GM23338 (cell line): ENCODE measurements at regions not wholly inside any gene's neighbourhood (a gene's known extent, or its start where the extent isn't known, plus 50 kb on each side); places are given as distances from the start of the nearest gene placed in this dataset.
"Not testable (repeated sequence)": the region's sequence is repeated elsewhere in the genome, so short reads cannot be mapped to it uniquely, and the experiment has no call there.

Source experiments
- ATAC-seq: fragments of 200-7000 bp; cut with Tn5 transposase; 3 replicates; pipeline ENCODE4 v1.9.1; 2020
- DNase-seq: peaks from one replicate; pipeline ENCODE4 v3.0.0-alpha.2; 2015; ENCODE audit warnings: low spot score
- H2AFZ ChIP-seq: fragments of 200-600 bp; sonication (generic); 2 replicates; pipeline ENCODE4 v1.8.0; 2016; ENCODE audit warnings: antibody characterized with exemption, mild to moderate bottlenecking, moderate library complexity
- H3F3A ChIP-seq: fragments of 200-600 bp; sonication (generic); replicated peaks from 2 replicates; pipeline ENCODE4 v1.8.0; 2017; ENCODE audit warnings: antibody characterized with exemption, mixed run types, low read depth
- H3K27ac ChIP-seq: fragments of 200-600 bp; sonication (generic); 2 replicates; pipeline ENCODE4 v1.6.1; 2016; ENCODE audit warnings: low read depth
- H3K27me3 ChIP-seq: fragments of 200-600 bp; sonication (generic); 2 replicates; pipeline ENCODE4 v1.8.0; 2016; ENCODE audit warnings: mild to moderate bottlenecking, mixed run types, moderate library complexity; ENCODE audit not compliant: insufficient read depth
- H3K36me3 ChIP-seq: fragments of 200-600 bp; sonication (generic); 2 replicates; pipeline ENCODE4 v1.8.0; 2016; ENCODE audit warnings: mild to moderate bottlenecking; ENCODE audit not compliant: insufficient read depth
- H3K4me1 ChIP-seq: fragments of 200-600 bp; sonication (generic); 2 replicates; pipeline ENCODE4 v1.8.0; 2016; ENCODE audit warnings: mild to moderate bottlenecking, moderate library complexity; ENCODE audit not compliant: insufficient read depth
- H3K4me2 ChIP-seq: fragments of 200-600 bp; sonication (generic); 2 replicates; pipeline ENCODE4 v1.7.1; 2017; ENCODE audit warnings: mixed run types
- H3K4me3 ChIP-seq: fragments of 200-600 bp; sonication (generic); 2 replicates; pipeline ENCODE4 v1.6.1; 2016; ENCODE audit warnings: mixed run types
- H3K79me2 ChIP-seq: fragments of 200-600 bp; sonication (generic); replicated peaks from 2 replicates; pipeline ENCODE4 v1.8.0; 2017; ENCODE audit warnings: mild to moderate bottlenecking; ENCODE audit not compliant: insufficient read depth
- H3K9me2 ChIP-seq: fragments of 200-600 bp; sonication (generic); 2 replicates; pipeline ENCODE4 v1.8.0; 2017; ENCODE audit not compliant: insufficient read depth
- H4K20me1 ChIP-seq: fragments of 200-600 bp; sonication (generic); replicated peaks from 2 replicates; pipeline ENCODE4 v1.8.0; 2017; ENCODE audit warnings: mild to moderate bottlenecking; ENCODE audit not compliant: insufficient read depth
- H3K27ac Mint-ChIP-seq: 2 replicates; pipeline ENCODE4 v1.8.0; 2020; ENCODE audit warnings: inconsistent platforms, mild to moderate bottlenecking, moderate library complexity, mixed read lengths
- H3K27me3 Mint-ChIP-seq: 3 replicates; pipeline ENCODE4 v1.8.0; 2022; ENCODE audit warnings: low read depth, mild to moderate bottlenecking, moderate library complexity, mixed read lengths, inconsistent platforms; ENCODE audit not compliant: insufficient read depth, poor library complexity
- H3K36me3 Mint-ChIP-seq: 3 replicates; pipeline ENCODE4 v1.8.0; 2021; ENCODE audit warnings: low read depth, mild to moderate bottlenecking, inconsistent platforms, moderate library complexity, mixed read lengths
- H3K4me1 Mint-ChIP-seq: 3 replicates; pipeline ENCODE4 v1.8.0; 2020; ENCODE audit warnings: mild to moderate bottlenecking, inconsistent platforms, mixed read lengths
- H3K4me3 Mint-ChIP-seq: 3 replicates; pipeline ENCODE4 v1.8.0; 2021; ENCODE audit warnings: moderate library complexity, mild to moderate bottlenecking, inconsistent platforms, mixed read lengths
- H3K9me3 Mint-ChIP-seq: 3 replicates; pipeline ENCODE4 v1.8.0; 2020; ENCODE audit warnings: moderate library complexity, mild to moderate bottlenecking, inconsistent platforms, mixed read lengths
- CREB1 ChIP-seq: fragments of 250-450 bp; sonication (Bioruptor Pico); IDR thresholded peaks from 2 replicates; pipeline ENCODE4 v1.5.0; 2020; ENCODE audit warnings: low read depth, mild to moderate bottlenecking, moderate library complexity
- EZH2 ChIP-seq: fragments of 200-600 bp; sonication (generic); IDR thresholded peaks from one replicate; pipeline ENCODE4 v1.8.0; 2017; ENCODE audit warnings: antibody characterized with exemption, mild to moderate bottlenecking, low read depth; ENCODE audit not compliant: unreplicated experiment
- EZH2phosphoT487 ChIP-seq: fragments of 200-600 bp; sonication (generic); IDR thresholded peaks from one replicate; pipeline ENCODE4 v1.8.1; 2018; ENCODE audit warnings: antibody characterized with exemption; ENCODE audit not compliant: unreplicated experiment
- JUNB ChIP-seq: IDR thresholded peaks from one replicate; pipeline ENCODE4 v1.6.1; 2016; ENCODE audit warnings: antibody characterized with exemption; ENCODE audit not compliant: unreplicated experiment
- NANOG ChIP-seq: IDR thresholded peaks from 2 replicates; pipeline ENCODE4 v1.6.1; 2016; ENCODE audit warnings: antibody characterized with exemption, borderline replicate concordance
- POLR2AphosphoS5 ChIP-seq: IDR thresholded peaks from 2 replicates; pipeline ENCODE4 v1.6.1; 2016; ENCODE audit warnings: antibody characterized with exemption, low read depth
- STAT1 ChIP-seq: IDR thresholded peaks from one replicate; pipeline ENCODE4 v1.6.1; 2016; ENCODE audit warnings: antibody characterized with exemption; ENCODE audit not compliant: unreplicated experiment
- ZNF114 ChIP-seq: fragments of 250-450 bp; sonication (Bioruptor Pico); IDR thresholded peaks from 2 replicates; pipeline ENCODE4 v1.5.0; 2020; ENCODE audit warnings: mild to moderate bottlenecking, moderate library complexity
- ZNF331 ChIP-seq: fragments of 250-450 bp; sonication (Bioruptor Pico); IDR thresholded peaks from 2 replicates; pipeline ENCODE4 v1.5.0; 2020; ENCODE audit warnings: low read depth, mild to moderate bottlenecking, moderate library complexity
- TF ChIP-seq, protein P1 (sequence below), 2 experiments: fragments of 200-600 bp in 1 of 2; sonication (generic) in 1 of 2; conservative IDR thresholded peaks; 2 replicates each; pipeline versions ENCODE4 v1.5.1 to v1.6.1; 2016 to 2017; ENCODE audit warnings: antibody characterized with exemption in 2 of 2, low read depth in 2 of 2, mild to moderate bottlenecking in 2 of 2, moderate library complexity in 1 of 2
- TF ChIP-seq, protein P2 (sequence below): IDR thresholded peaks from 2 replicates; pipeline ENCODE4 v1.6.1; 2016; ENCODE audit warnings: antibody characterized with exemption
- TF ChIP-seq, protein P3 (sequence below): IDR thresholded peaks from one replicate; pipeline ENCODE4 v1.6.1; 2018; ENCODE audit warnings: antibody characterized with exemption; ENCODE audit not compliant: unreplicated experiment

DNA sequence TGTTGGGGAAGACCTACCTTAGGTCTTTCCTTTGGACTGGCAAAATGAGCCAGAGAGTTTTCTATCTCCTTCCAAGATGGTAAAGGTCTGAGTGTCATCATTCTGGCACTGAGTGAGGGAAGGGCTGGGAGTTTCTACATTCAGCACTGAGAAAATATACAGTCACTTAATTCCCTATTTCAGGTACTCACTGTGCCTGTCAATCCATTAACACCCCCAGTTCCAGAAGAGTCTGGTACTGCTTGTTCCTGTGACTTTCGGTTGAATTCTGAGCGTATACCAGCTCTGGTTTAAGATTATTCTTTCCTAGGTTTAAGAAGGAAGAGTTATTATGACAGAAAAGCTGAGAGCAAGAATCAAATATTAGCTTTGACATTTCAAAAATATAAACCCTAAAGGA is 68.4 kb downstream of the MTX3 start (continued):
- TF ChIP-seq EZH2, result no peak
- no peak for TF ChIP-seq ZNF114 (CRISPR knock-in tag)
- no peak for TF ChIP-seq STAT1

DNA sequence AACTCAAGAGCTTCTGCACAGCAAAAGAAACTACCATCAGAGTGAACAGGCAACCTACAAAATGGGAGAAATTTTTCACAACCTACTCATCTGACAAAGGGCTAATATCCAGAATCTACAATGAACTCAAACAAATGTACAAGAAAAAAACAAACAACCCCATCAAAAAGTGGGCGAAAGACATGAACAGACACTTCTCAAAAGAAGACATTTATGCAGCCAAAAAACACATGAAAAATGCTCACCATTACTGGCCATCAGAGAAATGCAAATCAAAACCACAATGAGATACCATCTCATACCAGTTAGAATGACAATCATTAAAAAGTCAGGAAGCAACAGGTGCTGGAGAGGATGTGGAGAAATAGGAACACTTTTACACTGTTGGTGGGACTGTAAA is 83.6 kb downstream of the MTX3 start:
- H3K79me2 ChIP-seq, ATAC-seq, H3K4me1 Mint-ChIP-seq, H3K9me2 ChIP-seq, H3K4me2 ChIP-seq, H3K4me3 Mint-ChIP-seq, H3K4me3 ChIP-seq, H3K27me3 ChIP-seq, DNase-seq, H3K36me3 ChIP-seq, H3K36me3 Mint-ChIP-seq, H3K27me3 Mint-ChIP-seq, H4K20me1 ChIP-seq, H3F3A ChIP-seq, H3K27ac ChIP-seq, H2AFZ ChIP-seq, H3K27ac Mint-ChIP-seq, H3K4me1 ChIP-seq: not testable (repeated sequence)
- H3K9me3 Mint-ChIP-seq, result peaks cover 20% of the 10 kb centered on the region

DNA sequence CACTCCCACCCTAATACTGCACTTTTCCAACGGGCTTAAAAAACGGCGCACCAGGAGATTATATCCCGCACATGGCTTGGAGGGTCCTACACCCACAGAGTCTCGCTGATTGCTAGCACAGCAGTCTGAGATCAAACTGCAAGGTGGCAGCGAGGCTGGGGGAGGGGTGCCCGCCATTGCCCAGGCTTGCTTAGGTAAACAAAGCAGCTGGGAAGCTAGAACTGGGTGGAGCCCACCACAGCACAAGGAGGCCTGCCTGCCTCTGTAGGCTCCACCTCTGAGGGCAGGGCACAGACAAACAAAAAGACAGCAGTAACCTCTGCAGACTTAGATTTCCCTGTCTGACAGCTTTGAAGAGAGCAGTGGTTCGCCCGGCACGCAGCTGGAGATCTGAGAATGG is 88.5 kb downstream of the MTX3 start:
- H3K27me3 Mint-ChIP-seq, H3K4me1 ChIP-seq, H3K4me3 Mint-ChIP-seq, H3K27ac Mint-ChIP-seq, H3K9me2 ChIP-seq, H2AFZ ChIP-seq, H3K4me3 ChIP-seq, H4K20me1 ChIP-seq, ATAC-seq, H3K4me1 Mint-ChIP-seq, H3F3A ChIP-seq, H3K79me2 ChIP-seq, H3K36me3 ChIP-seq, DNase-seq, H3K4me2 ChIP-seq, H3K27me3 ChIP-seq, H3K27ac ChIP-seq: not testable (repeated sequence)
- peaks cover 12% of the 10 kb centered on the region; the same call in 2 of the 3 replicates for H3K36me3 Mint-ChIP-seq
- H3K9me3 Mint-ChIP-seq, result peaks cover 36% of the 10 kb centered on the region

DNA sequence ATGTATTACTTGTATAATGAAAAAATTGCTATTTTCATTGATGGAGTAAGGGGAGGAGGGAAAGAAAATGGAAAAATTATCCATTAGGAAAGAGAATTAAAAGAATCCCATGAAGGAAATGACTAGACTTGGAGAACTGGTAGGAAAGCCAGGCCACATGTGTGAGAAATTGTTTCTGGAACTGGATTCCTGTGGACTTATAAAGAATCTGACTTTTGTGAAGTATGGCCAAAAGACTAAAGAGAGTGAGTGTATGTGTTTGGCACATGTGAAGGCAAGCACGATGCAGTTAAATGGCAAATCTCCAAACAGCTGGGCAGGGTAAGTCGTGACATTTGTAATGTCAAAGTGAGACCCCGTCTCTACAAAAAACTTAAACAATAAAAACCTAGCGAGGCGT is 89.4 kb downstream of the MTX3 start:
- H3K27me3 Mint-ChIP-seq, result no peaks in the 10 kb centered on the region
- no peak overlapping the region for H3K4me3 ChIP-seq
- no peaks in the 10 kb centered on the region for H3K4me1 ChIP-seq
- H3K36me3 ChIP-seq, result no peaks in the 10 kb centered on the region; the same call in 1 of the 2 replicates
- no peaks in the 10 kb centered on the region for H3K27me3 ChIP-seq
- DNase-seq, result no peak
- no peak overlapping the region for H3K4me2 ChIP-seq
- no peaks in the 10 kb centered on the region for H3K4me1 Mint-ChIP-seq
- no peaks in the 10 kb centered on the region for H3K9me2 ChIP-seq
- H4K20me1 ChIP-seq, result no peaks in the 10 kb centered on the region
- H3K27ac Mint-ChIP-seq, result no peak overlapping the region
- H3K9me3 Mint-ChIP-seq, result peaks cover 34% of the 10 kb centered on the region
- H3K4me3 Mint-ChIP-seq, result no peak overlapping the region
- no peaks in the 10 kb centered on the region for H3F3A ChIP-seq
- H3K79me2 ChIP-seq, result no peaks in the 10 kb centered on the region
- no peak overlapping the region for H3K27ac ChIP-seq
- no peak for ATAC-seq
- H3K36me3 Mint-ChIP-seq, result peaks cover 12% of the 10 kb centered on the region; the same call in 2 of the 3 replicates
- no peak overlapping the region for H2AFZ ChIP-seq
- TF ChIP-seq, protein P1, sequence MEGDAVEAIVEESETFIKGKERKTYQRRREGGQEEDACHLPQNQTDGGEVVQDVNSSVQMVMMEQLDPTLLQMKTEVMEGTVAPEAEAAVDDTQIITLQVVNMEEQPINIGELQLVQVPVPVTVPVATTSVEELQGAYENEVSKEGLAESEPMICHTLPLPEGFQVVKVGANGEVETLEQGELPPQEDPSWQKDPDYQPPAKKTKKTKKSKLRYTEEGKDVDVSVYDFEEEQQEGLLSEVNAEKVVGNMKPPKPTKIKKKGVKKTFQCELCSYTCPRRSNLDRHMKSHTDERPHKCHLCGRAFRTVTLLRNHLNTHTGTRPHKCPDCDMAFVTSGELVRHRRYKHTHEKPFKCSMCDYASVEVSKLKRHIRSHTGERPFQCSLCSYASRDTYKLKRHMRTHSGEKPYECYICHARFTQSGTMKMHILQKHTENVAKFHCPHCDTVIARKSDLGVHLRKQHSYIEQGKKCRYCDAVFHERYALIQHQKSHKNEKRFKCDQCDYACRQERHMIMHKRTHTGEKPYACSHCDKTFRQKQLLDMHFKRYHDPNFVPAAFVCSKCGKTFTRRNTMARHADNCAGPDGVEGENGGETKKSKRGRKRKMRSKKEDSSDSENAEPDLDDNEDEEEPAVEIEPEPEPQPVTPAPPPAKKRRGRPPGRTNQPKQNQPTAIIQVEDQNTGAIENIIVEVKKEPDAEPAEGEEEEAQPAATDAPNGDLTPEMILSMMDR (conservative IDR thresholded peaks at IDR 0.05; ENCODE audit: low read depth in 2 of 2), result no peak
- TF ChIP-seq STAT1 (no peak), CREB1 (CRISPR knock-in tag) (no peak), NANOG (no peak), EZH2 (no peak), POLR2AphosphoS5 (no peak), JUNB (no peak), ZNF331 (CRISPR knock-in tag) (no peak), ZNF114 (CRISPR knock-in tag) (no peak), EZH2phosphoT487 (no peak)
- TF ChIP-seq, protein P2, sequence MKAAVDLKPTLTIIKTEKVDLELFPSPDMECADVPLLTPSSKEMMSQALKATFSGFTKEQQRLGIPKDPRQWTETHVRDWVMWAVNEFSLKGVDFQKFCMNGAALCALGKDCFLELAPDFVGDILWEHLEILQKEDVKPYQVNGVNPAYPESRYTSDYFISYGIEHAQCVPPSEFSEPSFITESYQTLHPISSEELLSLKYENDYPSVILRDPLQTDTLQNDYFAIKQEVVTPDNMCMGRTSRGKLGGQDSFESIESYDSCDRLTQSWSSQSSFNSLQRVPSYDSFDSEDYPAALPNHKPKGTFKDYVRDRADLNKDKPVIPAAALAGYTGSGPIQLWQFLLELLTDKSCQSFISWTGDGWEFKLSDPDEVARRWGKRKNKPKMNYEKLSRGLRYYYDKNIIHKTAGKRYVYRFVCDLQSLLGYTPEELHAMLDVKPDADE, result no peak
- TF ChIP-seq, protein P3, sequence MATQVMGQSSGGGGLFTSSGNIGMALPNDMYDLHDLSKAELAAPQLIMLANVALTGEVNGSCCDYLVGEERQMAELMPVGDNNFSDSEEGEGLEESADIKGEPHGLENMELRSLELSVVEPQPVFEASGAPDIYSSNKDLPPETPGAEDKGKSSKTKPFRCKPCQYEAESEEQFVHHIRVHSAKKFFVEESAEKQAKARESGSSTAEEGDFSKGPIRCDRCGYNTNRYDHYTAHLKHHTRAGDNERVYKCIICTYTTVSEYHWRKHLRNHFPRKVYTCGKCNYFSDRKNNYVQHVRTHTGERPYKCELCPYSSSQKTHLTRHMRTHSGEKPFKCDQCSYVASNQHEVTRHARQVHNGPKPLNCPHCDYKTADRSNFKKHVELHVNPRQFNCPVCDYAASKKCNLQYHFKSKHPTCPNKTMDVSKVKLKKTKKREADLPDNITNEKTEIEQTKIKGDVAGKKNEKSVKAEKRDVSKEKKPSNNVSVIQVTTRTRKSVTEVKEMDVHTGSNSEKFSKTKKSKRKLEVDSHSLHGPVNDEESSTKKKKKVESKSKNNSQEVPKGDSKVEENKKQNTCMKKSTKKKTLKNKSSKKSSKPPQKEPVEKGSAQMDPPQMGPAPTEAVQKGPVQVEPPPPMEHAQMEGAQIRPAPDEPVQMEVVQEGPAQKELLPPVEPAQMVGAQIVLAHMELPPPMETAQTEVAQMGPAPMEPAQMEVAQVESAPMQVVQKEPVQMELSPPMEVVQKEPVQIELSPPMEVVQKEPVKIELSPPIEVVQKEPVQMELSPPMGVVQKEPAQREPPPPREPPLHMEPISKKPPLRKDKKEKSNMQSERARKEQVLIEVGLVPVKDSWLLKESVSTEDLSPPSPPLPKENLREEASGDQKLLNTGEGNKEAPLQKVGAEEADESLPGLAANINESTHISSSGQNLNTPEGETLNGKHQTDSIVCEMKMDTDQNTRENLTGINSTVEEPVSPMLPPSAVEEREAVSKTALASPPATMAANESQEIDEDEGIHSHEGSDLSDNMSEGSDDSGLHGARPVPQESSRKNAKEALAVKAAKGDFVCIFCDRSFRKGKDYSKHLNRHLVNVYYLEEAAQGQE, result no peak
